NB4 (cell line): ENCODE measurements at regions not wholly inside any gene's neighbourhood (a gene's known extent, or its start where the extent isn't known, plus 50 kb on each side); places are given as distances from the start of the nearest gene placed in this dataset.

Experiments
- DNase-seq: peaks from one replicate; pipeline ENCODE4 v3.0.0; 2010; ENCODE audit warnings: low read depth
- H3K4me3 ChIP-seq: one replicate; pipeline ENCODE4 v1.5.1; 2011; ENCODE audit warnings: mild to moderate bottlenecking, low read depth, low read length, moderate library complexity
- MYC ChIP-seq: IDR thresholded peaks from 2 replicates; pipeline ENCODE4 v1.6.1; 2011; ENCODE audit warnings: low read depth, low read length
- POLR2A ChIP-seq: IDR thresholded peaks from 2 replicates; pipeline ENCODE4 v1.6.1; 2011; ENCODE audit warnings: mild to moderate bottlenecking; ENCODE audit not compliant: insufficient read length; ENCODE audit errors: extremely low read depth
- TF ChIP-seq, protein P1 (sequence below): IDR thresholded peaks from one replicate; pipeline ENCODE4 v1.5.1; 2012; ENCODE audit warnings: low read depth, low read length
- TF ChIP-seq, protein P2 (sequence below): IDR thresholded peaks from 2 replicates; pipeline ENCODE4 v1.6.1; 2011; ENCODE audit warnings: low read depth, low read length

GRCh38 chr4:151564321-151564720 is 155.3 kb downstream of the FHIP1A start:
- H3K4me3 ChIP-seq: no peak overlapping the region
- TF ChIP-seq MYC (no peak), POLR2A (no peak)
- TF ChIP-seq, protein P1, sequence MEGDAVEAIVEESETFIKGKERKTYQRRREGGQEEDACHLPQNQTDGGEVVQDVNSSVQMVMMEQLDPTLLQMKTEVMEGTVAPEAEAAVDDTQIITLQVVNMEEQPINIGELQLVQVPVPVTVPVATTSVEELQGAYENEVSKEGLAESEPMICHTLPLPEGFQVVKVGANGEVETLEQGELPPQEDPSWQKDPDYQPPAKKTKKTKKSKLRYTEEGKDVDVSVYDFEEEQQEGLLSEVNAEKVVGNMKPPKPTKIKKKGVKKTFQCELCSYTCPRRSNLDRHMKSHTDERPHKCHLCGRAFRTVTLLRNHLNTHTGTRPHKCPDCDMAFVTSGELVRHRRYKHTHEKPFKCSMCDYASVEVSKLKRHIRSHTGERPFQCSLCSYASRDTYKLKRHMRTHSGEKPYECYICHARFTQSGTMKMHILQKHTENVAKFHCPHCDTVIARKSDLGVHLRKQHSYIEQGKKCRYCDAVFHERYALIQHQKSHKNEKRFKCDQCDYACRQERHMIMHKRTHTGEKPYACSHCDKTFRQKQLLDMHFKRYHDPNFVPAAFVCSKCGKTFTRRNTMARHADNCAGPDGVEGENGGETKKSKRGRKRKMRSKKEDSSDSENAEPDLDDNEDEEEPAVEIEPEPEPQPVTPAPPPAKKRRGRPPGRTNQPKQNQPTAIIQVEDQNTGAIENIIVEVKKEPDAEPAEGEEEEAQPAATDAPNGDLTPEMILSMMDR: no peak
- TF ChIP-seq, protein P2, sequence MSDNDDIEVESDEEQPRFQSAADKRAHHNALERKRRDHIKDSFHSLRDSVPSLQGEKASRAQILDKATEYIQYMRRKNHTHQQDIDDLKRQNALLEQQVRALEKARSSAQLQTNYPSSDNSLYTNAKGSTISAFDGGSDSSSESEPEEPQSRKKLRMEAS: no peak

DNA sequence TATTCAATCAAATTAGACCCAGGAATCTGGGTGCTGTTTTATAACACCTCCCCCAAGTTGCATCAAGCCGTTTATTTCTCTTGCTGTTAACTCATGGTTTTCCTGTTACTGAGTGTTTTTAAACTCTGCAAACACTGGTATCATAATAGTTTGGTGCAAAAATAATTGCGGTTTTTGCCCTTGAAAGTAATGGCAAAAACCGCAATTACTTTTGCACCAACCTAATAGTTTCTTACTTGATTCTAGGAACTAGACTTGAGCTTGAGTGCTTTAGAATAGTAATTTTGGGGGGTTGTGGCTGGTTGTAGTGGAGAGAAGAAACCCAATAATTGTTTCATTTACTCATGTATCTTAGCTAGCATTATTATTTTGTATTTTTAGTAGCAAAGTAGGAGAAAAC is 156.6 kb downstream of the FHIP1A start:
- DNase-seq: no peak
- TF ChIP-seq, protein P1: no peak
- TF ChIP-seq MYC: no peak
- TF ChIP-seq, protein P2: no peak
- no peak for TF ChIP-seq POLR2A
- H3K4me3 ChIP-seq: no peak overlapping the region

More at GRCh38 chr4:151564321-151564720, 155.3 kb downstream of the FHIP1A start:
- no peak for DNase-seq

GRCh38 chr4:151566053-151566452 is 157.1 kb downstream of the FHIP1A start:
- no peak overlapping the region for H3K4me3 ChIP-seq
- no peak for TF ChIP-seq POLR2A
- TF ChIP-seq MYC: no peak
- TF ChIP-seq, protein P1: no peak
- no peak for DNase-seq

- DNase-seq: peak; percentile 7
- TF ChIP-seq MYC: no peak
- TF ChIP-seq, protein P1: no peak
- TF ChIP-seq, protein P2: no peak
- TF ChIP-seq POLR2A: no peak
- no peak overlapping the region for H3K4me3 ChIP-seq
Observed at GRCh38 chr4:151567056-151567455, 158.1 kb downstream of the FHIP1A start.

DNA sequence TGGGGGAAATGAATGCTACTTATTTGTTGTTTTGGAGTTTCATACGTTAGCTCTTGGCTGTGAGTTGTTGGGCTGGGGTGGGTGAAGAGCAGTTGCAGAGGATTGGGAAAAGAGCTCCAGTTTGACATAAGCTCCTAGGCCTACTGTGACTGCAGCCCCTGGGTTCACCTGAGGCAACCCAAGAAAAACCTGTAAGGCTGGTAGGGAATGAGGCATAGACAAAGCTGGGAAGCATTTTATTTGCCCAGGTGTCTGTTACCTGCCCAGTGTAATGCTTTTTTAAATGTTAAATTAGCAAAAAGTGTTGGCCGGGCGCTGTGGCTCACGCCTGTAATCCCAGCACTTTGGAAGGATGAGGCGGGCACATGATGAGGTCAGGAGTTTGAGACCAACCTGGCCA is 160.0 kb downstream of the FHIP1A start:
- no peak overlapping the region for H3K4me3 ChIP-seq
- TF ChIP-seq POLR2A: no peak
- TF ChIP-seq, protein P2: no peak
- TF ChIP-seq, protein P1: no peak
- no peak for TF ChIP-seq MYC
- no peak for DNase-seq

DNA sequence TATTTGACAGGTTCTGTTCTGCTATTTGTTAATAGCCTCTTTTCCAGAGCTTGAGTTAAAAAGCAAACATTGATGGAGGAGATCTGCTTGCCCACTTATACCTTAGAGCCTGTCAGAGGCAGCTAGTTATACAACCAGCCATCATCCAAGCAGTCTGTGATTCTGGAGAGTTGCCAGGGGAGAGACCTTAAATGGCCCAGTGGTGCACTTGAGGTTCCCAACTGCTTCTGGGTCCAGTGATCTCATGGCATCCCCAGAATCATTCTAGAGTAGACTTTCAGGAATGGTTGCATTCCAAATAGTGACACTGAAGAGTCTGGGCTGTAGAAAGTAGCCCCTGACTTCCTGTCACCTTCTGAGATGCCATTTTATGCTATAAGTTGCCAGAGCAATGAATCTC is 160.7 kb downstream of the FHIP1A start:
- no peak for DNase-seq

More for the DNA sequence above, 160.7 kb downstream of the FHIP1A start:
- H3K4me3 ChIP-seq: no peak overlapping the region
- no peak for TF ChIP-seq POLR2A
- TF ChIP-seq, protein P2: no peak
- no peak for TF ChIP-seq MYC
- TF ChIP-seq, protein P1: no peak
